Keratinocyte (primary cell): ENCODE measurements at regions not wholly inside any gene's neighbourhood (a gene's known extent, or its start where the extent isn't known, plus 50 kb on each side); places are given as distances from the start of the nearest gene placed in this dataset.

Experiments
- DNase-seq: peaks from one replicate; pipeline ENCODE4 v3.0.0-alpha.2; 2011; ENCODE audit warnings: low read depth, missing footprints, low spot score
- FAIRE-seq: peaks from 2 replicates; lab custom pipeline; 2011; peaks lifted over from hg19 to GRCh38; lab: Jason Lieb, UNC
- H2AFZ ChIP-seq: 2 replicates; pipeline ENCODE4 v1.6.0; 2012; ENCODE audit warnings: low read length, control low read depth, inconsistent platforms; ENCODE audit not compliant: control insufficient read depth
- H3K27ac ChIP-seq: 2 replicates; pipeline ENCODE4 v1.5.1; 2011; ENCODE audit warnings: low read length; ENCODE audit not compliant: control insufficient read depth, insufficient read depth
- H3K27me3 ChIP-seq: 3 replicates; pipeline ENCODE4 v1.6.0; 2011; ENCODE audit warnings: low read length; ENCODE audit not compliant: control insufficient read depth, insufficient read depth; ENCODE audit errors: extremely low read depth
- H3K36me3 ChIP-seq, 2 experiments: 2 replicates in 1 of 2; 3 replicates in 1 of 2; pipeline ENCODE4 v1.5.1; 2011; ENCODE audit warnings: low read length in 2 of 2, mild to moderate bottlenecking in 1 of 2; ENCODE audit not compliant: control insufficient read depth in 2 of 2, insufficient read depth in 2 of 2; ENCODE audit errors: extremely low read depth in 1 of 2
- H3K4me1 ChIP-seq: 3 replicates; pipeline ENCODE4 v1.5.1; 2011; ENCODE audit warnings: low read length; ENCODE audit not compliant: control insufficient read depth, insufficient read depth; ENCODE audit errors: extremely low read depth
- H3K4me2 ChIP-seq: 3 replicates; pipeline ENCODE4 v1.6.0; 2011; ENCODE audit warnings: low read depth, low read length; ENCODE audit not compliant: control insufficient read depth, insufficient read depth; ENCODE audit errors: extremely low read depth
- H3K4me3 ChIP-seq, 3 experiments: fragments of 200-600 bp in 1 of 3; sonication (generic) in 1 of 3; 2 replicates in 2 of 3; 3 replicates in 1 of 3; pipeline ENCODE4 v1.5.1; 2011 to 2016; ENCODE audit warnings: low read length in 3 of 3, mild to moderate bottlenecking in 3 of 3, control low read depth in 2 of 3, inconsistent platforms in 1 of 3, low read depth in 1 of 3, mixed read lengths in 1 of 3, mixed run types in 1 of 3, moderate library complexity in 1 of 3; ENCODE audit not compliant: control insufficient read depth in 2 of 3, insufficient read depth in 2 of 3; ENCODE audit errors: extremely low read depth in 1 of 3
- H3K79me2 ChIP-seq: 2 replicates; pipeline ENCODE4 v1.6.0; 2012; ENCODE audit warnings: low read length; ENCODE audit not compliant: control insufficient read depth, insufficient read depth
- H3K9ac ChIP-seq: 3 replicates; pipeline ENCODE4 v1.6.0; 2011; ENCODE audit warnings: low read length; ENCODE audit not compliant: control insufficient read depth, insufficient read depth; ENCODE audit errors: extremely low read depth
- H3K9me1 ChIP-seq: 3 replicates; pipeline ENCODE4 v1.6.0; 2011; ENCODE audit warnings: low read length; ENCODE audit not compliant: control insufficient read depth, insufficient read depth; ENCODE audit errors: extremely low read depth
- H3K9me3 ChIP-seq: 2 replicates; pipeline ENCODE4 v1.5.1; 2012; ENCODE audit warnings: low read depth, low read length; ENCODE audit not compliant: control insufficient read depth
- H4K20me1 ChIP-seq: 3 replicates; pipeline ENCODE4 v1.6.0; 2011; ENCODE audit warnings: low read length; ENCODE audit not compliant: control insufficient read depth, insufficient read depth; ENCODE audit errors: extremely low read depth
- CTCF ChIP-seq, 3 experiments: IDR thresholded peaks in 1 of 3; conservative IDR thresholded peaks in 1 of 3; optimal IDR thresholded peaks in 1 of 3; 2 replicates in 2 of 3; 3 replicates in 1 of 3; pipeline versions ENCODE3 to v1.5.1; 2011; ENCODE audit warnings: low read length in 3 of 3, mild to moderate bottlenecking in 3 of 3, moderate library complexity in 2 of 3, control low read depth in 1 of 3, inconsistent platforms in 1 of 3; ENCODE audit not compliant: insufficient read depth in 2 of 3; ENCODE audit errors: extremely low read depth in 1 of 3
- EZH2 ChIP-seq: IDR thresholded peaks from one replicate; pipeline ENCODE4 v1.6.1; 2012; ENCODE audit warnings: inconsistent platforms, mild to moderate bottlenecking, low read length, moderate library complexity
- dilution Hi-C: fragments of 300-500 bp; cut with MboI; formaldehyde crosslinking; loops from one replicate; pipeline ENCODE4 v1.7.0; 2020; ENCODE audit warnings: low sequenced_read_pairs; ENCODE audit not compliant: extremely low pct_ligation_motif_present

- no peaks in the 10 kb centered on the region for H3K9me1 ChIP-seq
- no peak overlapping the region for H2AFZ ChIP-seq
- H3K27ac ChIP-seq: no peak overlapping the region
- H3K9ac ChIP-seq: no peak overlapping the region
- H3K27me3 ChIP-seq: no peaks in the 10 kb centered on the region
- H3K79me2 ChIP-seq: no peaks in the 10 kb centered on the region
- H3K36me3 ChIP-seq: no peaks in the 10 kb centered on the region
- H3K9me3 ChIP-seq: no peaks in the 10 kb centered on the region
- H3K4me3 ChIP-seq: no peak overlapping the region
- FAIRE-seq: no peak
- TF ChIP-seq EZH2 (no peak), CTCF (optimal IDR thresholded peaks at IDR 0.05 in 1 of 3, IDR thresholded peaks at IDR 0.05 in 1 of 3, conservative IDR thresholded peaks at IDR 0.05 in 1 of 3; ENCODE audit: extremely low read depth in 1 of 3, insufficient read depth in 2 of 3, low read length in 3 of 3) (no peak)
- dilution Hi-C loops: no loop called here
- H3K4me2 ChIP-seq: no peak overlapping the region
- H4K20me1 ChIP-seq: no peaks in the 10 kb centered on the region
- no peaks in the 10 kb centered on the region for H3K4me1 ChIP-seq
- no peak for DNase-seq
Observed at GRCh38 chr6:112574190-112574589, 227.1 kb downstream of the RFPL4B start.

GRCh38 chr6:112575309-112575834 is 228.2 kb downstream of the RFPL4B start:
- Histone ChIP-seq H3K9me3 (no peaks in the 10 kb centered on the region), H3K36me3 (no peaks in the 10 kb centered on the region), H4K20me1 (no peaks in the 10 kb centered on the region), H3K27me3 (no peaks in the 10 kb centered on the region), H3K79me2 (no peaks in the 10 kb centered on the region), H3K4me1 (no peaks in the 10 kb centered on the region), H2AFZ (no peak overlapping the region), H3K9me1 (no peaks in the 10 kb centered on the region), H3K4me3 (no peak overlapping the region), H3K4me2 (no peak overlapping the region), H3K9ac (no peak overlapping the region), H3K27ac (no peak overlapping the region)
- dilution Hi-C loops: no loop called here
- no peak for FAIRE-seq
- DNase-seq: no peak
- no peak for TF ChIP-seq EZH2
- no peak for TF ChIP-seq CTCF (optimal IDR thresholded peaks at IDR 0.05 in 1 of 3, IDR thresholded peaks at IDR 0.05 in 1 of 3, conservative IDR thresholded peaks at IDR 0.05 in 1 of 3; ENCODE audit: extremely low read depth in 1 of 3, insufficient read depth in 2 of 3, low read length in 3 of 3)
